ENCODE measurements at regions not wholly inside any gene's neighbourhood (a gene's known extent, or its start where the extent isn't known, plus 50 kb on each side); places are given as distances from the start of the nearest gene placed in this dataset.

- no peak for DNase-seq (ENCODE audit: low read depth)
Measured at GRCh38 chr10:91036807-91037411, 116.0 kb upstream of the ANKRD1 start.

GRCh38 chr10:91038971-91039370, 118.1 kb upstream of the ANKRD1 start:
- DNase-seq (ENCODE audit: low read depth): no peak

- DNase-seq (ENCODE audit: low read depth): no peak
Measured at GRCh38 chr10:91040343-91040742, 119.5 kb upstream of the ANKRD1 start.

GRCh38 chr10:91042069-91042468, 121.2 kb upstream of the ANKRD1 start:
- no peak for DNase-seq (ENCODE audit: low read depth)

- no peak for DNase-seq (ENCODE audit: low read depth)
Measured at GRCh38 chr10:91043173-91043910, 122.5 kb upstream of the ANKRD1 start.

- no peak for DNase-seq (ENCODE audit: low read depth)
Measured at GRCh38 chr10:91046869-91047268, 126.0 kb upstream of the ANKRD1 start.

- DNase-seq (ENCODE audit: low read depth): no peak
Measured at GRCh38 chr10:91048380-91048779, 127.5 kb upstream of the ANKRD1 start.

GRCh38 chr10:91049296-91049987, 128.6 kb upstream of the ANKRD1 start:
- DNase-seq (ENCODE audit: low read depth): no peak

- no peak for DNase-seq (ENCODE audit: low read depth)
Measured at GRCh38 chr10:91049988-91050360, 129.1 kb upstream of the ANKRD1 start.

- no peak for DNase-seq (ENCODE audit: low read depth)
Measured at GRCh38 chr10:91050371-91051034, 129.6 kb upstream of the ANKRD1 start.

GRCh38 chr10:91051829-91052228, 130.9 kb upstream of the ANKRD1 start:
- no peak for DNase-seq (ENCODE audit: low read depth)

GRCh38 chr10:91054325-91054724, 133.4 kb upstream of the ANKRD1 start:
- DNase-seq (ENCODE audit: low read depth): no peak

GRCh38 chr10:91061187-91061586, 140.3 kb upstream of the ANKRD1 start:
- no peak for DNase-seq (ENCODE audit: low read depth)

- DNase-seq (ENCODE audit: low read depth): no peak
Measured at GRCh38 chr10:91061608-91062007, 140.7 kb upstream of the ANKRD1 start.

GRCh38 chr10:91062091-91062490, 141.2 kb upstream of the ANKRD1 start:
- no peak for DNase-seq (ENCODE audit: low read depth)

GRCh38 chr10:91071786-91072185, 148.7 kb upstream of the PCGF5 start:
- DNase-seq (ENCODE audit: low read depth): no peak

GRCh38 chr10:91073286-91073979, 147.0 kb upstream of the PCGF5 start:
- DNase-seq (ENCODE audit: low read depth): no peak

GRCh38 chr10:91076991-91077548, 143.4 kb upstream of the PCGF5 start:
- DNase-seq (ENCODE audit: low read depth): no peak

GRCh38 chr10:91077549-91078071, 142.9 kb upstream of the PCGF5 start:
- DNase-seq (ENCODE audit: low read depth): no peak

GRCh38 chr10:91080776-91081175, 139.7 kb upstream of the PCGF5 start:
- no peak for DNase-seq (ENCODE audit: low read depth)

GRCh38 chr10:91082447-91082846, 138.0 kb upstream of the PCGF5 start:
- no peak for DNase-seq (ENCODE audit: low read depth)
